AG04449 (cell line): ENCODE measurements at regions not wholly inside any gene's neighbourhood (a gene's known extent, or its start where the extent isn't known, plus 50 kb on each side); places are given as distances from the start of the nearest gene placed in this dataset.

Source experiments
- CTCF ChIA-PET: fragments of 350-600 bp; formaldehyde crosslinking; extraction: SDS; loops from one replicate; lab custom pipeline; 2021; ENCODE audit warnings: antibody characterized with exemption; lab: Yijun Ruan, JAX
- POLR2A ChIA-PET: fragments of 400-600, 350-600 bp; formaldehyde crosslinking; extraction: SDS; loops from one replicate; lab custom pipeline; 2020; ENCODE audit warnings: antibody characterized with exemption, inconsistent platforms; lab: Yijun Ruan, JAX
- DNase-seq: peaks from one replicate; pipeline ENCODE4 v3.0.0-alpha.2; 2010; ENCODE audit warnings: low read depth, low spot score
- H3K4me3 ChIP-seq: 2 replicates; pipeline ENCODE4 v1.5.1; 2011; ENCODE audit warnings: low read depth, mild to moderate bottlenecking, control low read depth, low read length
- TF ChIP-seq, protein P1 (sequence below): IDR thresholded peaks from one replicate; pipeline ENCODE4 v1.5.1; 2011; ENCODE audit warnings: mild to moderate bottlenecking, moderate library complexity, low read length, control low read depth, inconsistent platforms; ENCODE audit not compliant: insufficient read depth; ENCODE audit errors: missing control alignments

DNA sequence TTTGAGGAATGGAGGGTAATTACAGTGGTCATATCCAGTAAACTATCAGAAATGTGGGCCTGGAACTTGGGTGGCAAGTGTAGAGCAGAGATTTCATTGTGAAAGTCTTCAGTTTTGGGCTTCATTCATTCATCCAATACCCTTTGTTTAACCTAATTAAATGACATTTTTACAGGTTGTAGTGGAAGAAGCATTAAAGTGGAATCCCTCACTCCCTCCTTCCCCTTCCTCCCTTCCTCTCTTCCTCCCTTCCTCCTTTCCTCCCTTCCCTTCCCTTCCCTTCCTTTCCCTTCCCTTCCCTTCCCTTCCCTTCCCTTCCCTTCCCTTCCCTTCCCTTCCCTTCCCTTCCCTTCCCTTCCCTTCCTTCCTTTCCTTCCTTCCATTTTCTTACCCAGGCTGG is 219.3 kb downstream of the PDCD6IP start:
- H3K4me3 ChIP-seq = no peak overlapping the region
- CTCF ChIA-PET = no interaction called here
- no peak for DNase-seq
- TF ChIP-seq, protein P1, sequence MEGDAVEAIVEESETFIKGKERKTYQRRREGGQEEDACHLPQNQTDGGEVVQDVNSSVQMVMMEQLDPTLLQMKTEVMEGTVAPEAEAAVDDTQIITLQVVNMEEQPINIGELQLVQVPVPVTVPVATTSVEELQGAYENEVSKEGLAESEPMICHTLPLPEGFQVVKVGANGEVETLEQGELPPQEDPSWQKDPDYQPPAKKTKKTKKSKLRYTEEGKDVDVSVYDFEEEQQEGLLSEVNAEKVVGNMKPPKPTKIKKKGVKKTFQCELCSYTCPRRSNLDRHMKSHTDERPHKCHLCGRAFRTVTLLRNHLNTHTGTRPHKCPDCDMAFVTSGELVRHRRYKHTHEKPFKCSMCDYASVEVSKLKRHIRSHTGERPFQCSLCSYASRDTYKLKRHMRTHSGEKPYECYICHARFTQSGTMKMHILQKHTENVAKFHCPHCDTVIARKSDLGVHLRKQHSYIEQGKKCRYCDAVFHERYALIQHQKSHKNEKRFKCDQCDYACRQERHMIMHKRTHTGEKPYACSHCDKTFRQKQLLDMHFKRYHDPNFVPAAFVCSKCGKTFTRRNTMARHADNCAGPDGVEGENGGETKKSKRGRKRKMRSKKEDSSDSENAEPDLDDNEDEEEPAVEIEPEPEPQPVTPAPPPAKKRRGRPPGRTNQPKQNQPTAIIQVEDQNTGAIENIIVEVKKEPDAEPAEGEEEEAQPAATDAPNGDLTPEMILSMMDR = no peak
- POLR2A ChIA-PET = no interaction called here

DNA sequence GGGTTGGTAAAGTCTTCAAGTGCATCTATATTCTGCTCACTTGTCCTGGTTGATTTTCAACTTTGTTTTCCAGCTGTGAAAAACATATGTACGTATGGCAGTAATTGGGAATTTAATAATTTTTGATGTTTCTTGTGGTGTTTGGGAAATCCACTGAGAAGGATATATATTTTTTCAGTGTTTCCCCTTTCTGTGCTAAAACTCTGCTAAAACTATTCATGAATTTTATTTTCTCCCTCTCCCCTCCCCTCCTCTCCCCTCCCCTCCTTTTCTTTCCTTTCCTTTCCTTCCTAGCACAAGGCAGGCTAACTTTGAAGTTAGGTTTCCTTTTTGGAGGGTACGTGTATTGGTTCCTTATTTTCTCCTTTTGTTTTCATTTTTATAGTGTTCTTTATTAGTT is 220.7 kb downstream of the PDCD6IP start:
- TF ChIP-seq, protein P1 = no peak
- DNase-seq = no peak
- H3K4me3 ChIP-seq = no peak overlapping the region
- CTCF ChIA-PET = no interaction called here
- POLR2A ChIA-PET = no interaction called here

DNA sequence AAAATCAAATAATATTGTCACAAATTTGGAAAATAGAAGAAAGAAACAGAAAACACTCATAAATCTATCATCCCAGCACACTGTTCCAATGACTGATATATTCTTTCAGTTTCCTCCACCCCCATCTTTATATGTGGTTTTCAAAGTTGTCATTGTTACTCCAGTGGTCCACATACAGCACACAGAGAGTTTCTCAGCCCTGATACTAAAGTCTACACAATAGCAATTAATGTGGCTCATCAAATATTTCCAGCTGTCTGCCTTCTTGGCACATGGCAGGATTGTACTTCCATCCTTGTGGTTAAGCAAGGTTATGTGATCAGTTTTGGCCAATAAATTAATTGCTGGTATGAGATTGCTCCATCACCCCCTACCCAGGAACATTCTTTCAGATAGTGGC is 221.7 kb downstream of the PDCD6IP start:
- ChIA-PET POLR2A (no interaction called here), CTCF (interaction anchor here (1.2 kb wide), 1 partner anchor 9 kb away, joined by 3 read pairs; no protein-coding TSS in a partner anchor)
- no peak overlapping the region for H3K4me3 ChIP-seq
- DNase-seq = no peak
- TF ChIP-seq, protein P1 = no peak

DNA sequence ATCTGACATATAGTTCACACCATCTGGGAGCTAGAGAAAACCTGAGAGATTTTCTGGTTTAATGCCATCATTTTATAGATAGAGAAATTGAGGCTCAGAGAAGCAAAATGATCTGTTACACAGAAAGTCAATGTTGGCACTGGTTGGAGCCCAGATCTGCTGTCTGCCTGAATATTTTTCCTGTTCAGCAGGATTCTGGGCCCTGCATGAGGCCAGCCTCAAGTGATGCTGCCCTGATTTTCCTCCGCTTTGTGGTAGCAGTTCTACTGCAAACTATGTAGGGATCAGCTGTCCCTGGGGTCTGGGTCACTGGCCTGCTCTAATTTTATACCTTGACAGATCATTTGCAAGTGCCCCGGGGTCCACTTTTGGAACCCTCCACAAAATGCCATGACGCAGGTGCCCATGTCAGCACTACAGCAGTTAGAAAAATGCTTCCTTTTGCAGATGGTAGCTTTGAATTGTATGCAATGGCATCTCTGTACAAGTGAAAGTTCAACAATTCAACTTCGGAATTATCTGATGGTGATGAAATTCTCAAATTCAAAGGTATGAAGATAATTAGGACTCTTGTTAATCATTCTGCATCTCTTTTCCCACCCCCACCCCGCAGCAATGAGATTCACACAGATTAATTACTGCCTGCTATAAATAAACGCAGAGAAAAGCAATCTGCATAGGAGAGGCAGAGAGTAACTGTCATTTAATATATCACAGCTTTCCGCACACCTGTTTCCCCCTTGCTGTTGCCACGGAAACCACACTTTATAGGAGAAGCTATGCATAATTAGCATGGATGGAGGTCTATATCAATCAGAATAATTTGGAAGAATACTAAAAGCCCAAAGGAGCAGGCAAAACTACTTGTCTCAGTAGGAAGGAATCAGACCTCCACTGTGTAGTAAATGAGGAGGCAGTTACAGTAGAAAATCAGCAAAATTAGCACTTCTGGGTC is 222.6 kb downstream of the PDCD6IP start:
- CTCF ChIA-PET = interaction anchor here (1.2 kb wide), 1 partner anchor 10 kb away, joined by 3 read pairs; no protein-coding TSS in a partner anchor

DNA sequence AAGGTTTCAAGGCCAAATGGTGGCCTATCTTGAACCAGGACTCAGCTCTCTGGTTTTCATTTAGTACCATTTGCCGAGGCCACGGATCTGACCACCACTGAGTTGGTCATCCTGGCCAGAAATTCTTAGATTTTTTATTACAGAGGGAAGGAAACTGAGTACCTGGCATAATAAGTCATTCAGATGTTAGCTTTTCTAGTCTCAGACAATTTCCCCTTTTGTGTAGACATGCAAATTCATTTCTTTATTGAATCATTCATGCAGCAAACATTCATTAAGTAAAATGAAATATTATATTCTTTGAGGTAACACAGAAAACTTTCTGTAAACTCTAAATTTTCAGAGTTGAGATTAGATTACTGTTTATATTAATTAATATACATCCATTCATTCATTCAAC is 223.7 kb downstream of the PDCD6IP start:
- CTCF ChIA-PET = no interaction called here
- H3K4me3 ChIP-seq = no peak overlapping the region
- POLR2A ChIA-PET = interaction anchor here (0.9 kb wide), 1 partner anchor 10 kb away, joined by 3 read pairs; no protein-coding TSS in a partner anchor
- DNase-seq = no peak
- TF ChIP-seq, protein P1 = no peak

More for the DNA sequence above, 222.6 kb downstream of the PDCD6IP start:
- TF ChIP-seq, protein P1 = no peak
- POLR2A ChIA-PET = no interaction called here
- no peak for DNase-seq
- no peak overlapping the region for H3K4me3 ChIP-seq
